ENCODE measurements at regions not wholly inside any gene's neighbourhood (a gene's known extent, or its start where the extent isn't known, plus 50 kb on each side); places are given as distances from the start of the nearest gene placed in this dataset.

DNA sequence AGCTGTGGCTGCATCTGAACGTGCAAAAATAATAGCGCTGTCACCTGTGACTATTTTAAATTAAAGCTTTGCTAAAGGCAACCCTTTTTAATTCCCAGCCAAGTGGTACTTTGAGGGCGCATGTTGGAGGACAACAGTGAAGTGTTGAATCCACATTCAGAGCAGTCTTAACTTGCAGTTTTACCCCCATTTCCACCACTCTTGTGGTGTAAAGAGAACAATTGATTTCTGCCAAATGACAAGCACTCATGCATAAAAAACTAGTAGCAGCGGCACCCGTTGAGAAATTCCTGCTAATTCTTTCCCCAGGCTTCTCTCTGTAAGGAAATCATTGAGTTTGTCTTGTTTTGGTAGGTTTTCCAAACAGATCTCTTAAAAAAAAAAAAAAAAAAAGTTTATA is 1033.3 kb downstream of the EFNB2 start:
- DNase-seq (ENCODE audit: low read depth) (no peak), FAIRE-seq (no peak)
- TF ChIP-seq, protein P1, sequence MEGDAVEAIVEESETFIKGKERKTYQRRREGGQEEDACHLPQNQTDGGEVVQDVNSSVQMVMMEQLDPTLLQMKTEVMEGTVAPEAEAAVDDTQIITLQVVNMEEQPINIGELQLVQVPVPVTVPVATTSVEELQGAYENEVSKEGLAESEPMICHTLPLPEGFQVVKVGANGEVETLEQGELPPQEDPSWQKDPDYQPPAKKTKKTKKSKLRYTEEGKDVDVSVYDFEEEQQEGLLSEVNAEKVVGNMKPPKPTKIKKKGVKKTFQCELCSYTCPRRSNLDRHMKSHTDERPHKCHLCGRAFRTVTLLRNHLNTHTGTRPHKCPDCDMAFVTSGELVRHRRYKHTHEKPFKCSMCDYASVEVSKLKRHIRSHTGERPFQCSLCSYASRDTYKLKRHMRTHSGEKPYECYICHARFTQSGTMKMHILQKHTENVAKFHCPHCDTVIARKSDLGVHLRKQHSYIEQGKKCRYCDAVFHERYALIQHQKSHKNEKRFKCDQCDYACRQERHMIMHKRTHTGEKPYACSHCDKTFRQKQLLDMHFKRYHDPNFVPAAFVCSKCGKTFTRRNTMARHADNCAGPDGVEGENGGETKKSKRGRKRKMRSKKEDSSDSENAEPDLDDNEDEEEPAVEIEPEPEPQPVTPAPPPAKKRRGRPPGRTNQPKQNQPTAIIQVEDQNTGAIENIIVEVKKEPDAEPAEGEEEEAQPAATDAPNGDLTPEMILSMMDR (IDR thresholded peaks at IDR 0.05; ENCODE audit: insufficient read depth, low read length, severe bottlenecking) = no peak
- H3K27me3 ChIP-seq (ENCODE audit: control insufficient read depth, insufficient read depth, low read length) = no peaks in the 10 kb centered on the region
- H3K4me3 ChIP-seq (ENCODE audit: low read depth, low read length) = no peak overlapping the region
- H3K36me3 ChIP-seq (ENCODE audit: control insufficient read depth, insufficient read depth, low read length) = no peaks in the 10 kb centered on the region

DNA sequence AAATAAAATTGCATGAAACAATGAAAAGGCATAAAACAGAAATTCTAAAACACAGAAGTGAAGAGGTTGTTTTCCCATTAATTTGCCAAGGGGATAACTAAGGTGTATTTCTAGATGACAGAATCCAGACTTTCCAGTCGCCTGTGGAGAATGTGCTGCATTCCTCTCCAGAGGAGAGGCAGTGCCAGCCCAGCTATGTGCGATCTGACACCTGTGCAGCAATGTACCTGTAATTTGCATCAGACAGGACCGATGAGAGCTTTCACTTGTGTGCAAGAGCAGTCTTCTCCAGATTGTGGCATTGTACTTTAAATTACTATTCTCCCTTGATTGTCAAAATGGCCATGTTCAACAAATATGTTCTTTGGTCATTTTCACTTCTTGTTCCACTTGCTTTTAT is 1037.9 kb downstream of the EFNB2 start:
- no peak for FAIRE-seq
- DNase-seq (ENCODE audit: low read depth) = no peak
- H3K27me3 ChIP-seq (ENCODE audit: control insufficient read depth, insufficient read depth, low read length) = no peaks in the 10 kb centered on the region
- no peaks in the 10 kb centered on the region for H3K36me3 ChIP-seq (ENCODE audit: control insufficient read depth, insufficient read depth, low read length)
- H3K4me3 ChIP-seq (ENCODE audit: low read depth, low read length) = no peak overlapping the region
- TF ChIP-seq, protein P1 (IDR thresholded peaks at IDR 0.05; ENCODE audit: insufficient read depth, low read length, severe bottlenecking) = no peak

DNA sequence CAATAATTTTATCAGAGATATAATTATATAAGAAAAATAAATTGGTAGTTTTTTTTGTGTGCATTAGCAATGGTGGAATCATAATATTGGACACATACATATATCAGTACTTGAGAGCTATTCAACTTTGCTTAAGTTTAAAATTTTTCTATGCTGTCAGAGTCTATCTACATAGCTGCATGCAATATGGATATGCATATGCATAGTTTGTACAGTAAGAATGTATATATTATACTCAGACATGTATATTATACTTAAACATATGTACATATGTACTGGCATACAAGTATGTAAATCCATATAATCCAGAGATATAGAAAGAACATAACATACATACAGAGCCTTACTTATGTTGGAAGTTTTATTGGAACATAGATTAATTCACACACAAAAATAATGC is 1043.2 kb downstream of the EFNB2 start:
- Histone ChIP-seq H3K36me3 (ENCODE audit: control insufficient read depth, insufficient read depth, low read length) (no peaks in the 10 kb centered on the region), H3K4me3 (ENCODE audit: low read depth, low read length) (no peak overlapping the region), H3K27me3 (ENCODE audit: control insufficient read depth, insufficient read depth, low read length) (no peaks in the 10 kb centered on the region)
- DNase-seq (ENCODE audit: low read depth) (no peak), FAIRE-seq (no peak)
- TF ChIP-seq, protein P1 (IDR thresholded peaks at IDR 0.05; ENCODE audit: insufficient read depth, low read length, severe bottlenecking) = no peak

DNA sequence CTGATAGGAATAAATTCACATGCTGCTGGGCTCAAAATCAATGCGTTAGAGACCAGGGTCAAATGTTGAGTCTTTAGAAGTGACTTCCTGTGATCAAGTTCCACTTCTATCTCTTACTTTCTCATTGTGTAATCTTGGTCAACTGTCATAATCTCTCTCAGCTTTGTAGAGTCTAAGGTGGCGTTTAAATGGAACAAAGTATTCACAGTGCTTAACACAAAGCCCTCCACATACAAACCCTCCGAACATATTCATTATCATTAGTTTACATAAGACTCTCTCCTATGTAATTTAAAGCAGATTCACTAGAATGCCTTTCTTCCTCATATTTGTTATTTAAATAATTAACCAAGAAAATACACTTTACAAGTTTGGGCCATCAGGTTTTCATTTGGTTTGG is 1044.1 kb downstream of the EFNB2 start:
- TF ChIP-seq, protein P1 (IDR thresholded peaks at IDR 0.05; ENCODE audit: insufficient read depth, low read length, severe bottlenecking) = no peak
- DNase-seq (ENCODE audit: low read depth) = no peak
- H3K36me3 ChIP-seq (ENCODE audit: control insufficient read depth, insufficient read depth, low read length) = no peaks in the 10 kb centered on the region
- no peak for FAIRE-seq
- H3K27me3 ChIP-seq (ENCODE audit: control insufficient read depth, insufficient read depth, low read length) = no peaks in the 10 kb centered on the region
- H3K4me3 ChIP-seq (ENCODE audit: low read depth, low read length) = no peak overlapping the region

DNA sequence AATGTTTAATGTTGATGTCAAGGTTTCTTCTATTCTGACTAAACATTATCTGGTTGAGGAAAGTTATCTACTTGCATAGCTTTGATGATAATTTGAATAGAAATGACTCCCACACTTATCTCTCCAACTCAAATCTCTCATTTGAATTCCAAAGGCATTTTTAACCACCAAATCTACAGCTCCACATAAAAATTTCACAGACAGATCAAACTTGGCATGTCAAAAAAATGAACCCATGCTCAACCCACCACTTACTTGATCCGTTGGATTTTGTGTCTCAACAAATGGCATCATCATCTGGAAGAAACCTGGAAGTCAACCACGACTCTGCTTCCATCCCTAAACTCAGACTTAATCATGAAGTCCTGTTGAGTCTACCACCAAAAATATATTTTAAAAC is 1050.4 kb downstream of the EFNB2 start:
- DNase-seq (ENCODE audit: low read depth) (no peak), FAIRE-seq (no peak)
- H3K27me3 ChIP-seq (ENCODE audit: control insufficient read depth, insufficient read depth, low read length) = no peaks in the 10 kb centered on the region
- H3K36me3 ChIP-seq (ENCODE audit: control insufficient read depth, insufficient read depth, low read length) = no peaks in the 10 kb centered on the region
- H3K4me3 ChIP-seq (ENCODE audit: low read depth, low read length) = no peak overlapping the region
- TF ChIP-seq, protein P1 (IDR thresholded peaks at IDR 0.05; ENCODE audit: insufficient read depth, low read length, severe bottlenecking) = no peak

DNA sequence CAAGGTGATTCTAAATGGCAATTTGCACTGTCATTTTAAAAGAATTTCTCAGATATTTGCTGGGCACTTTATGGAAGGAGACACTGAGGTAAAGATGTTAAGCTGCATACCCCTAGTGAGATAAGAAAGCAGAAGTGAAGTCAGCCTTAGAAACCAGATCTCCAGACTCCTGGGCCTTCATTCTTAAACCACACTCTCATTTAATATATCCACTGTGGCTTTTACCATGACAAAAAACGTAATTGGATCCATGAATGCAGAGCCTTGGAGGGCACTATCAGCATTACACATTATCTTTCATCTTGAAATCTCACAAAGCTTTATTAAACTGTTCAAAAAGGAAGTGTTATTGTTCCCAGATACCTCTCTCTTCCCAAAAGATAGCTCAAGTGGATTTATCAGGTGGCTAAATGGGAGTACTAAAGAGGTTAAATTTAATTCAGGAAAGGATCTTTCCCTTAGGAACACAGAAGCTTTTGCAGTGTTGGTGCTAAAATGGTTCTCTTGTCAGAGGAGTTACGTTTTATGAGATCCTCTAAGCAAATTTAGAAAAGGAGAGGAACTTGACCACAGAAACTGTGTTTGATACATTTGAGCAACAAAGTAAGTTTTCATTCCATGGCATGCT is 1060.4 kb downstream of the EFNB2 start:
- no peak for DNase-seq (ENCODE audit: low read depth)
- TF ChIP-seq, protein P1 (IDR thresholded peaks at IDR 0.05; ENCODE audit: insufficient read depth, low read length, severe bottlenecking) = no peak
- FAIRE-seq = no peak
- Histone ChIP-seq H3K4me3 (ENCODE audit: low read depth, low read length) (no peak overlapping the region), H3K27me3 (ENCODE audit: control insufficient read depth, insufficient read depth, low read length) (no peaks in the 10 kb centered on the region), H3K36me3 (ENCODE audit: control insufficient read depth, insufficient read depth, low read length) (no peaks in the 10 kb centered on the region)
